COLO668 (cell line): ENCODE measurements at regions not wholly inside any gene's neighbourhood (a gene's known extent, or its start where the extent isn't known, plus 50 kb on each side); places are given as distances from the start of the nearest gene placed in this dataset.
"Not testable (repeated sequence)": the region's sequence is repeated elsewhere in the genome, so short reads cannot be mapped to it uniquely, and the experiment has no call there.

Source experiments
- DNase-seq: peaks from one replicate; lab custom pipeline; 2025; ENCODE audit not compliant: unreplicated experiment; lab: John Stamatoyannopoulos, UW

- DNase-seq = no peak
Measured at GRCh38 chrX:115909017-115909416, 261.5 kb upstream of the AGTR2 start.

DNA sequence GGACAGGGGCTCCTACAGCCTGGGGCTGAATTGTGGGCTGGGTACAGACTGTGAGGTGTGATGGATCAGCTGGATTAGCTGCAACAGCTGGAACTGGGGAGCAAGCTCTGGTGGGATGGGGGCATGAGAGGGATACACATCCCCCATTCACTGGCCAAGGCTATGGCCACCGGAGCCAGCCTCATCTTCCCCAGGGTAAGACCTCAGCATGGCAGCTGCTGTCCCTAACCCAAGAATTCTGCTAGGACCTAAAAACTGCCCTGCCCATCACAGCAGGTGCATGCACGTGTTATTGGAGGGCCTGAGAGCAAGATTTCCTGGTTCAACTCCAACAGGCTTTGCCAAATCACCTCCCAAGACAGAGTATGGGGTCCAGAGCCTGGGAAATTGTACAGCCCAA, 258.6 kb upstream of the AGTR2 start:
- DNase-seq = no peak

DNA sequence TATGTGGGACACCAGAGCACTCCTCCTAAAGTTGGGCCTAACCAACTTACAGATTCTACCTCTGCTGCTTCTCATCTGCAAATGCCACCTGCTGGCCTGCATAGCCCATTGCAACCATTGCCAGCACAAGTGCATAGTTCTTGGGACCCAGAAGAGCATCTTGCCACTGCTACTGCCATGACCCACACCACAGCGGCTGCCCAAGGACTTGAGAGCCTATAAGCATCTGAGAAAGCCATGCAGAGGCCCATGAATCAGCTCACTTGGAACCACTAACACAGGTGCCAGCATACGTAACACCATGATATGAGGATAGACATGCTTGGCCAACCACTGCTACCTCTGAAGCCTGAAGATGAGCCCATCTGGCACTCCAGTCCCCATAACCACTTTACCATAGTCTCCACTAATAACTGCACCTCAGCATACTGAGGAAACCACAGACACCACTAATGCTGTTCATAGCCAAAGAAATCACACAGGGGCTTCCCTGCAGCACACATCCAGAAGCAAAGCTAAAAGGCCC, 258.1 kb upstream of the AGTR2 start:
- DNase-seq = no peak

- DNase-seq = no peak
Measured at GRCh38 chrX:115913575-115913974, 257.0 kb upstream of the AGTR2 start.

DNA sequence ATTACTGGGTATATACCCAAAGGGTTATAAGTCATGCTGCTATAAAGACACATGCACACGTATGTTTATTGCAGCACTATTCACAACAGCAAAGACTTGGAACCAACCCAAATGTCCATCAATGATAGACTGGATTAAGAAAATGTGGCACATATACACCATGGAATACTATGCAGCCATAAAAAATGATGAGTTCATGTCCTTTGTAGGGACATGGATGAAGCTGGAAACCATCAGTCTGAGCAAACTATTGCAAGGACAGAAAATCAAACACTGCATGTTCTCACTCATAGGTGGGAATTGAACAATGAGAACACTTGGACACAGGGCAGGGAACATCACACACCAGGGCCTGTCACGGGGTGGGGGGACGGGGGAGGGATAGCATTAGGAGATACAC, 254.9 kb upstream of the AGTR2 start:
- not testable (repeated sequence) for DNase-seq

GRCh38 chrX:115929480-115929879, 241.1 kb upstream of the AGTR2 start:
- DNase-seq = no peak

- no peak for DNase-seq
Measured at GRCh38 chrX:115936008-115936407, 234.5 kb upstream of the AGTR2 start.

DNA sequence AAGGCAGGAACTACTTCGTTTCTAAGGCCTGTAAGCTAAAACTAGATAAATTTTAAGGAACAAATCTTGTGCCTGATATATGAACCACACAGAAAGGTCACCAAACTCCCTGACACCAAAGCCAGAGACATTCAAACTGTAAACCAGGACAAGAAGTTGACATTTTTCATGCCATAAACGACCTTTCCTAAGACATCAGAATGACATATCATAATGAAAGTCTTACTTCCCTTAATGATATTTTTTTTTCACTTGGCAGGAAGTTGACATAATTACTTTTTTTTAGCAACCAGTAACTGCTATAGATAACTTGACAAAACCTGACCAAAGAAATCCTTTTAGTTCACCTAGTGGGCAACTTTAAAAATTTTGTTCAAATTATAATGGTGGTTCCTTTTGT, 231.5 kb upstream of the AGTR2 start:
- DNase-seq = no peak

DNA sequence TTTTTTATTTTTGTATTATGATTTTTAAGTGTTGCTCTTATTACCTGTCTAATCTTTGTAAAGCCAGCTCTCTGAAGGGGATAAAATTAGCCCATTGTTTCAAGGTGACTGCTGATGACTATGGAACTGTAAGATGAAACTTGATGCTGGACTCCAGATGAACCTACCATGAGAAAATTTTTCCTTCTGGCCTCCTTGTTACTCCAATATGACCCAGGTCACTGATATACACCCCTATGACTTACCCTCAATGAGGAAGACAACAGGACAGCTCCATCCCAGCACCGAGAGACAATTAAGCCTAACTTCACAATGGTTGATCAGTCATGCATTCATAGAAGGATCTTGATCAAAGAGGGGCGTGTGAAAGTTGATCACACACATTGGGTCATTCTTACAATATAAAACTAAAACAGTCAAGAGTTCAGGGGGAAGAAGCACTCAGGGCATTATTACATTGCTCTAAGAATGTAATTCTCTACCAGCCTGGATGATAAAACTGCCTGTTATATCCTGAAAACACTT, 230.8 kb upstream of the AGTR2 start:
- DNase-seq = no peak

DNA sequence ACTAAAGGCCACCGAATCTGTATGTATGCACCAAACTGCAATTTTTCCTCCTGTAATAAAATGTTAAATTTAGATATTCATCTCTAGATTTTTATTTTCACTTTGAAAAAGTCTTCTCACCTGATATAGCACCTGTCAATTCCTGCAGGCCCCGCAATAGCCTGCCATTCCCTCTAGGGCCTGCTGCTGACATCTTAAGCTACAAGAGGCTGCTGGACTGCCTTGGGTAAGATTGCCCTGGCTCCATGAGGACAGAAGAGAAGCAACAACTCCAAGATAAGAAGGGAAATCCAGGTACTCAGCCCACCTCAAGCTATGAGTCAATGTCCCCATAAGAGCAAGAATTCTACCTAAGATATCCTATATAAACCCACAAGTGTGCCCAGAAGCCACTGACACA, 230.2 kb upstream of the AGTR2 start:
- no peak for DNase-seq

DNA sequence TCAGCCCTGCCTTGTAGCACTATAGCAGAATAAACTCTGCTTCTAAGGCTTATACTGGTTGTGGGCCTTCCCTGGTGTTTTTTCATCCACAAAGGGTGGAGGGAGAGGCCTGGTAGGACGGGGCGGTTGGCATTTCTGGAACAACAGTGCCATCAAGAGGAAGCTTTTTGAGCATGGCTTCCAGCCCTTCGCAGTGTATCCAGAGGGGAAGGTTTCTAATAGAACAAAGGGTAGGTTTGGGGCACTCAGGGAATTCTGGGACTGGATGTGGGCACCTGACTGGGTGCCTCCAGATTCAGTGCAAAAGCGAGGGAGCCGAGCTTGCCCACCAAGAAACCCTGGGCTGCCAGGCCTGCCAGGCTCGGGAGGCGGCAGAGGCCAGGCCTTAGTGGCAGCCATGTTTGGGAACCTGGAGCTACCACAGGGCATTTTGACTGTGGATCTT, 229.6 kb upstream of the AGTR2 start:
- peak; percentile 62 for DNase-seq

DNA sequence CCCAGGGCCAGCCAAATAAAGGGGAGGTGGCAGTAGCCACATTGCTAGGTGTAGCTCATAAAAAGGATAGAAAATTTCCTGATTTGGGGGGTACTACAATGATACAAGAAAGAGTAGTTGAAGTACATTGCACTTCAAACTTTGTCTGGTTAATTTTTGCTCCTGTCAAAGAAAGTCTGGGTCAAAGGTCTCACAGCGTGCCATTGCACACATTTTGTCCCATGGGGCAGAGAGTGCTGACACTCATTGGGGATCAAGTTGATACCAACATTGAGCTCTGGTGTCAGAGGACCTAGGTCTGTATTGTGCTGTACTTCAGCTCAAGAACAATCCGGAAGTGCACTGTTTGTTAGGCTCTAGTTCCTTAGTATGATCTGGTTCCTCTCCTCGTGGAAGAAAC, 229.2 kb upstream of the AGTR2 start:
- DNase-seq = no peak

DNA sequence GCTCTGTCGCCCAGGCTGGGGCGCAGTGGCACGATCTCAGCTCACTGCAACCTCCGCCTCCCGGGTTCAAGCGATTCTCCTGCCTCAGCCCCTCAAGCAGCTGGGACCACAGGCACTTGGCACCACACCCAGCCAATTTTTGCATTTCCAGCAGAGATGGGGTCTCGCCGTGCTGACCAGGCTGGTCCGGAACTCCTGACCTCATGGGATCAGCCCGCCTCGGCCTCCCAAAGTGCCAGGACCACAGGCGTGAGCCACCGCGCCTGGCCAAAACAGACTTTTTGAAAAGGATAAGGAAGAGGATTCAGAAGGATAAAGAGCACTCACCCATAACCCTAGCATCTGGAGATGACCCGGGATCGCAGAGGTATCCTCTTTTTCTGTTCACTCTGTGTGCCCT, 224.5 kb upstream of the AGTR2 start:
- no peak for DNase-seq

GRCh38 chrX:115948018-115948923, 222.3 kb upstream of the AGTR2 start:
- DNase-seq = peak; percentile 39

DNA sequence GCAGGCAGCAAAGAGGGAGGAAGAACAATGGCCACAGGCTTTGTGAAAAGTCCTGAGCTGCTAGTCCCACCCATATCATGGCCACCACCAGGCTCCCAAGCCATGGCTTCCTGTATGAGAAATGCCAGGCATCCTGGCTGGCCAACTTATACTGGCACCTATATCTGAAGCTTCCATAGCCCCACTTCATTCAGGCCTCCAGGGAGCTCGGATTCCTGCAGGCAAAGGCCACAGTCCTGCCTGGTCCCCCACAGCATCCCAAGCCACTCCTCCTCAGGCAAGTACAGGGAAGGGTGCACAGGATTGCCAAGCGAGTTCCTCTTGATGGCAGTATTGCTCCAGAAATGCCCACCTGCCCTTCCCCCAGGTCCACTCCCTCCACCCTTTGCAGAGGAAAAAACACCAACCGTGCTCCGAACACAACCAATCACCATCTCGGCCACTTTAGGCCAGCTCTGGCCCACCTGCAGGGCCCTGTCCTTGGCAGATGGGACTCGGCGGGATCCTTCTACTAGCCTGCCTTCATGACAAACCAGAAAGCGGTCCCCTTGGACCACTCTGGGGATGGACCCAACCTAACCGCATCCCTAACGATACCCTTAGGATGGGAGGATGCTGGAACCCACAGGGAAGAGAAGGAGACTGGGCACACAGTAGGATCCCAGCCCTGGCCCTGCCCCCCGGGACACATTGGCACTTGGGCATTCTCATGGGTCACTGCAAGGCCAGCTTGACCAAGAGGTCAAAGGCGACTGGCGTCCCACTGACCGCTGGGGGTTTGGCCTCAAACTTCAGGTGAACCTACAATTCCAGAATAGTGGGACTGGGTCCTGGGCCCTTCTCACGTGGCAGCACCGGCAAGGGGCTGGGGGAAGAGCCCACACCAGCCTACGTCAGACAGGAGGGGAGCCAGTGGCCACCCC, 220.4 kb upstream of the AGTR2 start:
- peak; percentile 5 for DNase-seq

DNA sequence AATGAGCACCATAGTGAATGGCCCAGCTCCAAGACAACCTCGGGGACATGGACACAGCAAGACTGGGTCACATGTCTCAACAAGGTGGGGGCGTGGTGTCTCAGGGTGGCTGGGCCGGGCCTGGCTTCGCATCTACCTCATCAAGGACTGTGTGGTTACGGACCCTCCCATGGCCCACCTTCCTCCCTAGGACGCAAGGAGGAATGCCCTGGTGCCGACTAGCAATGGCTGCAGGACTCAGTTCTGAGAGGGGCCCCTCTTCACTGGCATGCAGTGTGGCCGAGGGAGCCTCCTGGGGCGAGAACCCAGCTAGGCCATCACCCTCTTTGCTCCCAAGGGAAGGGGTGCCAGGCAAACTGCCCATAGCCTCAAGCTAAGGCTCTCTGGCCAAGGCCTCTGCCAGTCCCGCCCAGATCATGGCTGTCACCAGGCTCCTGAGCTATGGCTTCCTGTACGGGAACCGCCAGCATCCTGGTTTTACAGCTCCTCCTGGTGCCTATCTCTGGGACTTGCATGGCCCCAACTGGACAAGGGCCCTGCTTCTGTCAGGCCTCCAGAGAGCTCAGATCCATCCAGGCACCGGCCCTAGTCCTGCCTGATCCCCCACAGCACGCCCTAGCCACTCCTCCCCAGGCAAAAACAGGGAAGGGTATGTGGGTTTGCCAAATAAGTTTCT, 218.0 kb upstream of the AGTR2 start:
- no peak for DNase-seq

GRCh38 chrX:115957862-115958490, 212.6 kb upstream of the AGTR2 start:
- peak; percentile 2 for DNase-seq

- no peak for DNase-seq
Measured at GRCh38 chrX:115958687-115959359, 211.7 kb upstream of the AGTR2 start.

DNA sequence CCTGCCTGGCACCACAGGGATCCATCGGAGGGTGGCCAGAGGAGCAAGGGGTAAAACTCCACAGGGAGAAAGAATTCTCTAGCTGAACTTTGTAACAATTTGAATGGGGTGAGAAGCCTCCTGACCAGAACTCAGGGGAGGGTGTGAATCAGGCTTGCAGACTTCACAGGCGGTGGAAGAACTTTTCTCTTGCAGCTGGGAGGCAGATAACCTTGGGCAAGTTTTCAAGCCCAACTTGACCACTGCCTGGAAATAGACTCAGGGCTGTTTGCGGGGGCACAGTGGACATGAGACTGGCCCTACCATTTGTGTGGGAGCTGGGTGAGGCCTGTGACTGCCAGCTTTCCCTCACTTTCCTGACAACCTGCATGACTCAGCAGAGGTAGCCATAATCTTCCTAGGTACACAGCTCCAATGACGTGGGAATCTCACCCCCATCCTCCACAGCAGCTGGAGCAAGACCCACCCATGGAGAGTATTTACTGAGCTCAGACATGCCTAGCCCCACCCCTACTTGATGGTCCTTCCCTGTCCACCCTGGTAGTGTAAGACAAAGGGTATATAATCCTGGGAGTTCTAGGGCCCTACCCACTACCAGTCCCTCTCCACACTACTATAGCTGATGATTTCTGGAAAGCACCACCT, 210.0 kb upstream of the AGTR2 start:
- DNase-seq = no peak
